ENCODE measurements at regions not wholly inside any gene's neighbourhood (a gene's known extent, or its start where the extent isn't known, plus 50 kb on each side); places are given as distances from the start of the nearest gene placed in this dataset.

DNA sequence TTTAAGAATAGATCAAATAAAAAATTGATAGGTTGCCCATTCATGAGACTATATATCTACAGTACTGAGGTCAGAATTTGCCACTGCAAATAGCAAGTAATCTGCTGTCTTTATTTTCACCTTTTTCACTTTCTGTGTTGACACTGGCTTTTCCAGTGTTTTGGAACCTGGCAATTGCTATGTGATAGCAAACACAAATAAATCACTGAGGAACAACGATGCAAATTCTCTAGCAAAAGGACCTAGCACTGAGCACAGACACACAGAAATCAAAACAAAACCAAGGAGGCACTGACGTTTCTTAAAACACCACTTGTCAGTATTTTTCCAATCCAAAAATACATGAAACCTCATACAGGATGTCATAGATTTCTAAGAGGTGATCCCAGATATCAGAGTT is 210.7 kb downstream of the DHX15 start:
- Histone ChIP-seq H3K4me3 (no peak overlapping the region), H3K9me3 (no peaks in the 10 kb centered on the region), H3K36me3 (no peaks in the 10 kb centered on the region), H3K27ac (no peak overlapping the region), H3K4me1 (no peaks in the 10 kb centered on the region), H3K27me3 (no peaks in the 10 kb centered on the region)
- ATAC-seq (no peak), DNase-seq (no peak)
- intact Hi-C loops (cut with DNase I): no loop called here
- TF ChIP-seq CTCF (IDR thresholded peaks at IDR 0.05): no peak

GRCh38 chr4:24372881-24373280 is 211.5 kb downstream of the DHX15 start:
- no peaks in the 10 kb centered on the region for H3K36me3 ChIP-seq
- H3K27ac ChIP-seq: no peak overlapping the region
- H3K27me3 ChIP-seq: no peaks in the 10 kb centered on the region
- H3K4me1 ChIP-seq: no peaks in the 10 kb centered on the region
- intact Hi-C loops (cut with DNase I): no loop called here
- TF ChIP-seq CTCF (IDR thresholded peaks at IDR 0.05): no peak
- no peak for ATAC-seq
- DNase-seq: no peak
- H3K9me3 ChIP-seq: no peaks in the 10 kb centered on the region
- H3K4me3 ChIP-seq: no peak overlapping the region

- Histone ChIP-seq H3K36me3 (no peaks in the 10 kb centered on the region), H3K4me1 (no peaks in the 10 kb centered on the region), H3K4me3 (no peak overlapping the region), H3K27me3 (no peaks in the 10 kb centered on the region), H3K27ac (no peak overlapping the region), H3K9me3 (no peaks in the 10 kb centered on the region)
- no peak for TF ChIP-seq CTCF (IDR thresholded peaks at IDR 0.05)
- ATAC-seq (no peak), DNase-seq (no peak)
- intact Hi-C loops (cut with DNase I): no loop called here
Measured at GRCh38 chr4:24372341-24372740, 212.0 kb downstream of the DHX15 start.

GRCh38 chr4:24370421-24370820 is 213.9 kb downstream of the DHX15 start:
- no peak overlapping the region for H3K27ac ChIP-seq
- TF ChIP-seq CTCF (IDR thresholded peaks at IDR 0.05): no peak
- no peak for DNase-seq
- intact Hi-C loops (cut with DNase I): no loop called here
- H3K4me3 ChIP-seq: no peak overlapping the region
- no peak for ATAC-seq
- no peaks in the 10 kb centered on the region for H3K9me3 ChIP-seq
- H3K27me3 ChIP-seq: no peaks in the 10 kb centered on the region
- H3K36me3 ChIP-seq: no peaks in the 10 kb centered on the region
- H3K4me1 ChIP-seq: no peaks in the 10 kb centered on the region

DNA sequence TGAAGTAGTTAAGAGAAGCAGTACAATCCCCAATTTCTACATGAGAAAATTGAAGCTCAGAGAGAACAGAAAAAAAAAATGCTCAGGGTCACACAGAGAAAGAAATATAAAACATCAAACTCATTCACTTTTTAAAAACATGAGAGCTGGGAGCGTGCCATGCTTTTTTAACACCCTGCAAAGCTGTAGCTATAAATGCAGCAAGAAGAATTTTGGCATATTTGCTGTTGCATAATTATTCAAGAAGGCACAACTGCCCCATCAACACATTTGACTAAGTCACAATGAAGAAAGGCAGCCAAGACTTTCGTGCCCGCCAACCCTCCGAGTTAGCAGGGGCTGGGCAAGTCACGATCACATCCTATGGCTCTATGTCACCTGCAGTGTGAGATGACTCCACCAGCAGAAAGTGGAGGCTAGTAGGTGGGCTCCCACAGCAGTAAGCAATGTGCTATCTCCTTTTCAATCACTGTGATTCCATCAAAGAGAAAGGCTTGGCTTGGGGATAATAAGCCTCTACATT is 214.8 kb downstream of the DHX15 start:
- intact Hi-C loops (cut with DNase I): no loop called here
- Histone ChIP-seq H3K4me1 (no peaks in the 10 kb centered on the region), H3K9me3 (no peaks in the 10 kb centered on the region), H3K4me3 (no peak overlapping the region), H3K36me3 (no peaks in the 10 kb centered on the region), H3K27ac (no peak overlapping the region), H3K27me3 (no peaks in the 10 kb centered on the region)
- DNase-seq (no peak), ATAC-seq (no peak)
- TF ChIP-seq CTCF (IDR thresholded peaks at IDR 0.05): no peak
